GM23248 (cell line): ENCODE measurements at regions not wholly inside any gene's neighbourhood (a gene's known extent, or its start where the extent isn't known, plus 50 kb on each side); places are given as distances from the start of the nearest gene placed in this dataset.

Experiments
- DNase-seq: peaks from one replicate; pipeline ENCODE4 v3.0.0-alpha.2; 2015
- H2AFZ ChIP-seq: fragments of 200-600 bp; sonication (generic); 2 replicates; pipeline ENCODE4 v1.6.1; 2016; ENCODE audit warnings: antibody characterized with exemption
- H3F3A ChIP-seq: fragments of 200-600 bp; sonication (generic); 2 replicates; pipeline ENCODE4 v1.6.1; 2016; ENCODE audit warnings: mild to moderate bottlenecking, antibody characterized with exemption, mixed run types; ENCODE audit not compliant: insufficient read depth
- H3K27ac ChIP-seq: fragments of 200-600 bp; sonication (generic); 2 replicates; pipeline ENCODE4 v1.5.1; 2016; ENCODE audit warnings: mild to moderate bottlenecking
- H3K27me3 ChIP-seq: fragments of 200-600 bp; sonication (generic); replicated peaks from 2 replicates; pipeline ENCODE4 v1.6.1; 2016; ENCODE audit warnings: mild to moderate bottlenecking; ENCODE audit not compliant: insufficient read depth
- H3K36me3 ChIP-seq: fragments of 200-600 bp; sonication (generic); 2 replicates; pipeline ENCODE4 v1.6.1; 2016; ENCODE audit warnings: low read depth, mild to moderate bottlenecking
- H3K4me1 ChIP-seq: fragments of 200-600 bp; sonication (generic); 2 replicates; pipeline ENCODE4 v1.6.1; 2016; ENCODE audit warnings: mild to moderate bottlenecking; ENCODE audit not compliant: insufficient read depth
- H3K4me2 ChIP-seq: fragments of 200-600 bp; sonication (generic); one replicate; pipeline ENCODE4 v1.6.1; 2016; ENCODE audit warnings: mild to moderate bottlenecking; ENCODE audit not compliant: unreplicated experiment
- H3K4me3 ChIP-seq: fragments of 200-600 bp; sonication (generic); 2 replicates; pipeline ENCODE4 v1.5.1; 2016; ENCODE audit warnings: mild to moderate bottlenecking
- H3K79me2 ChIP-seq: fragments of 200-600 bp; sonication (generic); 2 replicates; pipeline ENCODE4 v1.6.1; 2016; ENCODE audit warnings: mild to moderate bottlenecking; ENCODE audit not compliant: insufficient read depth
- H3K9ac ChIP-seq: fragments of 200-600 bp; sonication (generic); 2 replicates; pipeline ENCODE4 v1.6.1; 2016; ENCODE audit warnings: mild to moderate bottlenecking
- H3K9me2 ChIP-seq: fragments of 200-600 bp; sonication (generic); 2 replicates; pipeline ENCODE4 v1.6.1; 2016; ENCODE audit warnings: mixed run types, mild to moderate bottlenecking, moderate library complexity; ENCODE audit not compliant: insufficient read depth
- H3K9me3 ChIP-seq: fragments of 200-600 bp; sonication (generic); one replicate; pipeline ENCODE4 v1.6.1; 2017; ENCODE audit warnings: low read depth
- H4K20me1 ChIP-seq: fragments of 200-600 bp; sonication (generic); 2 replicates; pipeline ENCODE4 v1.6.0; 2016; ENCODE audit not compliant: insufficient read depth
- EZH2 ChIP-seq: fragments of 200-600 bp; sonication (generic); IDR thresholded peaks from 2 replicates; pipeline ENCODE4 v1.6.1; 2018; ENCODE audit warnings: antibody characterized with exemption, mild to moderate bottlenecking; ENCODE audit not compliant: insufficient read depth, poor library complexity, severe bottlenecking
- EZH2phosphoT487 ChIP-seq: fragments of 200-600 bp; sonication (generic); IDR thresholded peaks from 2 replicates; pipeline ENCODE4 v1.6.1; 2018; ENCODE audit warnings: antibody characterized with exemption, moderate library complexity, mild to moderate bottlenecking, low read depth; ENCODE audit not compliant: insufficient read depth
- WGBS, 2 experiments: methylation state at CpG; one replicate each; pipeline ENCODE4 v1.1.6; 2015 to 2017; ENCODE audit warnings: low lambda C conversion rate in 2 of 2, low coverage in 1 of 2; ENCODE audit errors: missing lambda C conversion rate in 2 of 2; 5-methylcytosine and 5-hydroxymethylcytosine counted together
- in situ Hi-C: fragments of 300-500 bp; cut with MboI; formaldehyde crosslinking; loops from 2 replicates; pipeline ENCODE4 v1.15.0; 2020

DNA sequence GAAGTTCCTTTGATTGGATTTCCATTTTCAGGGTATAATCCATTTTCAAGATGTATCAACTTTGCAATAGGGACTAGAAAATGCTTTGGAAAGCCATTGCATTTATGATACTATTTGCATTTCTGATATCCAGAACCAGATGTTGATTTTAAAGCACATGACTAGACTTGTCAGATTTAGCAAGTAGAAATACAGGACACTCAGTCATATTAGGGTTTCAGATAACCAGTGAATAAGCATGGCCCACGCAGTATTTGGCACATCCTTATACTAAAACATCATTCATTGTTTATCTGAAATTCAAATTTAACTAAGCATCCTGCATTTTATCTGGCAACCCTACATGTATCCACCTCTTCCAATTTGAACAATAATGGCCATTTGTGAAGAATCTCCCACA lies 113.3 kb upstream of the DPT start:
- TF ChIP-seq EZH2 (no peak), EZH2phosphoT487 (no peak)

GRCh38 chr1:168842916-168843315 lies 113.9 kb upstream of the DPT start:
- in situ Hi-C loops = no loop called here
- no peak overlapping the region for H3K9ac ChIP-seq
- WGBS, 2 experiments = 12 to 26% methylated on average over 2 of the region's 2 CpGs
- H3K79me2 ChIP-seq = no peaks in the 10 kb centered on the region
- H3F3A ChIP-seq = no peaks in the 10 kb centered on the region
- H2AFZ ChIP-seq = no peak overlapping the region
- no peaks in the 10 kb centered on the region for H3K9me3 ChIP-seq
- no peaks in the 10 kb centered on the region; the same call in 1 of the 2 replicates for H3K27me3 ChIP-seq
- DNase-seq = no peak
- no peaks in the 10 kb centered on the region for H4K20me1 ChIP-seq
- no peak overlapping the region for H3K27ac ChIP-seq
- H3K9me2 ChIP-seq = no peaks in the 10 kb centered on the region
- no peaks in the 10 kb centered on the region for H3K4me1 ChIP-seq
- no peaks in the 10 kb centered on the region for H3K36me3 ChIP-seq
- H3K4me2 ChIP-seq = no peak overlapping the region
- no peak overlapping the region for H3K4me3 ChIP-seq
- TF ChIP-seq EZH2phosphoT487 = no peak
- TF ChIP-seq EZH2 = no peak

More for the DNA sequence above, 113.3 kb upstream of the DPT start:
- Histone ChIP-seq H3K9me2 (no peaks in the 10 kb centered on the region), H3K4me1 (no peaks in the 10 kb centered on the region), H3K27ac (no peak overlapping the region), H3K4me2 (no peak overlapping the region), H3K36me3 (no peaks in the 10 kb centered on the region), H3K79me2 (no peaks in the 10 kb centered on the region), H2AFZ (no peak overlapping the region), H3K27me3 (no peaks in the 10 kb centered on the region; the same call in 1 of the 2 replicates), H3K4me3 (no peak overlapping the region), H3K9me3 (no peaks in the 10 kb centered on the region), H3F3A (no peaks in the 10 kb centered on the region), H4K20me1 (no peaks in the 10 kb centered on the region), H3K9ac (no peak overlapping the region)
- DNase-seq = no peak
- in situ Hi-C loops = no loop called here
- 43 to 56% methylated on average over 1 of the region's 1 CpG for WGBS, 2 experiments

DNA sequence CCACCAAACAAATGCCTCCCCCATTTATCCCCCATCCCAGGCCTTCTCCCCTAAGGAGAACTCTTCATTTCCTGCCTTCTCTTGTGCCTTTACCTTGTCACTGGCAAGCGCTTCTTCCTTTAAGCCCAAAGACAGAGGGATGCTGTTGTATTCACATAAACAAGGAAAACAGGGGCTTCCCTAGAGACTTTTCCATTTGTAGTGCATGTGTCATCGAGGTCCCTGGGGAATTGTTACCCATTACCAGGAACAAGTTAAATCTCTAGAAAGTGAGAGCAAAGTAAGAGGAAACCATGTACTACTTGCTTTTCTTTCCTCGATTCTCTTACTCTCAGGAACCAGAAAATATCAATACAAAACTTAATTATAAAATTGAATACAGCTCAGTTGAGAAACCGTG lies 114.4 kb upstream of the DPT start:
- Histone ChIP-seq H3K36me3 (no peaks in the 10 kb centered on the region), H2AFZ (no peak overlapping the region), H3K9me3 (no peaks in the 10 kb centered on the region), H3K79me2 (no peaks in the 10 kb centered on the region), H3K27ac (no peak overlapping the region), H3K9ac (no peak overlapping the region), H3K4me3 (no peak overlapping the region), H3K27me3 (no peaks in the 10 kb centered on the region; the same call in 1 of the 2 replicates), H3F3A (no peaks in the 10 kb centered on the region), H3K9me2 (no peaks in the 10 kb centered on the region), H4K20me1 (no peaks in the 10 kb centered on the region), H3K4me2 (no peak overlapping the region), H3K4me1 (no peaks in the 10 kb centered on the region)
- WGBS, 2 experiments = 50 to 58% methylated on average over 4 of the region's 4 CpGs
- DNase-seq = peak; percentile 6
- in situ Hi-C loops = no loop called here
- no peak for TF ChIP-seq EZH2
- no peak for TF ChIP-seq EZH2phosphoT487

DNA sequence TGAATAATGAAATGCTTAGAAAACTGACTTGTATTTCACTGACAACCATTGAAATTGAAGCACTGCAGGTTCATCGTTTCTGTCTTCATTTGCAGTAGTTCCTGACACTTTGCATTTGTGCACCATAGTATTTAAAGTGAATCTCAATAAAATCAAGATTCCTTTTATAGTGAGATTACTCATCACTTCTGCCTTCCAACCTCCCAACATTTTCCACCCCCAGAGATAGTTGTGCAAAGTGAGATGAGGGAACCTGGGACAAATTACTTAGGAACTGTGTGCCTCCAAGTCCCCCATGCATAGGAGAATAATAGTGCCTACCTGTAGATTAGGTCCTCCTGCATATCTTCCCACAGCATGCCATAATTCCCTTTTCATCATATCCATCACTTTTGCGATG lies 114.9 kb upstream of the DPT start:
- Histone ChIP-seq H2AFZ (no peak overlapping the region), H3K9me3 (no peaks in the 10 kb centered on the region), H3K9ac (no peak overlapping the region), H3K4me1 (no peaks in the 10 kb centered on the region), H3K4me2 (no peak overlapping the region), H3K9me2 (no peaks in the 10 kb centered on the region), H4K20me1 (no peaks in the 10 kb centered on the region), H3K27ac (no peak overlapping the region), H3K27me3 (no peaks in the 10 kb centered on the region; the same call in 1 of the 2 replicates), H3K4me3 (no peak overlapping the region), H3K79me2 (no peaks in the 10 kb centered on the region), H3K36me3 (no peaks in the 10 kb centered on the region), H3F3A (no peaks in the 10 kb centered on the region)
- TF ChIP-seq EZH2 (no peak), EZH2phosphoT487 (no peak)
- WGBS, 2 experiments = 53 to 66% methylated on average over 2 of the region's 2 CpGs
- peak; percentile 2 for DNase-seq
- in situ Hi-C loops = no loop called here

- WGBS, 2 experiments = 41 to 49% methylated on average over 2 of the region's 2 CpGs
- TF ChIP-seq EZH2phosphoT487 = no peak
- no peak for TF ChIP-seq EZH2
- no peaks in the 10 kb centered on the region for H3K9me3 ChIP-seq
- no peaks in the 10 kb centered on the region for H3K36me3 ChIP-seq
- no peaks in the 10 kb centered on the region for H3F3A ChIP-seq
- DNase-seq = no peak
- no peak overlapping the region for H3K4me2 ChIP-seq
- no peaks in the 10 kb centered on the region; the same call in 1 of the 2 replicates for H3K27me3 ChIP-seq
- H3K4me3 ChIP-seq = no peak overlapping the region
- no peaks in the 10 kb centered on the region for H4K20me1 ChIP-seq
- no peak overlapping the region for H2AFZ ChIP-seq
- H3K9me2 ChIP-seq = no peaks in the 10 kb centered on the region
- no peaks in the 10 kb centered on the region for H3K79me2 ChIP-seq
- H3K27ac ChIP-seq = no peak overlapping the region
- in situ Hi-C loops = no loop called here
- no peak overlapping the region for H3K9ac ChIP-seq
- no peaks in the 10 kb centered on the region for H3K4me1 ChIP-seq
These were observed 116.1 kb upstream of the DPT start for GRCh38 chr1:168845140-168845539.
